K562 (cell line): ENCODE measurements at regions not wholly inside any gene's neighbourhood (a gene's known extent, or its start where the extent isn't known, plus 50 kb on each side); places are given as distances from the start of the nearest gene placed in this dataset.

Source experiments
- ATAC-seq: fragments of 200-7000 bp; cut with Tn5 transposase; 3 replicates; pipeline ENCODE4 v1.9.1; 2020; ENCODE audit warnings: moderate library complexity
- BruUV-seq: library from RNA; stranded (reverse); fragments of 400-500 nt; replicated peaks from 2 replicates; lab custom pipeline; 2021; lab: Mats Ljungman, UMichigan
- CTCF ChIA-PET: fragments of 300-600 bp; formaldehyde crosslinking; extraction: SDS; loops from one replicate; lab custom pipeline; 2021; ENCODE audit warnings: low intra/inter-chr PET ratio; lab: Yijun Ruan, JAX
- POLR2A ChIA-PET: fragments of 300-600, 350-650 bp; sonication (Branson Sonifier 250); formaldehyde crosslinking; extraction: SDS; loops from one replicate; lab custom pipeline; 2021; ENCODE audit warnings: antibody characterized with exemption, inconsistent platforms; lab: Yijun Ruan, JAX
- DNase-seq, 4 experiments: peaks; one replicate each; pipeline versions ENCODE4 v3.0.0 to v3.0.0-alpha.2; 2011 to 2018; ENCODE audit warnings: low spot score in 3 of 4, mixed read lengths in 3 of 4; ENCODE audit errors: extremely low read depth in 1 of 4
- FAIRE-seq: peaks from 2 replicates; lab custom pipeline; 2011; peaks lifted over from hg19 to GRCh38; lab: Jason Lieb, UNC
- H2AFZ ChIP-seq: 2 replicates; pipeline ENCODE4 v1.6.0; 2011; ENCODE audit warnings: low read depth, low read length, control low read depth, inconsistent platforms
- H3K27ac ChIP-seq: fragments of 200-600 bp; 3 replicates; pipeline ENCODE4 v1.8.0; 2011; ENCODE audit warnings: low read depth, mild to moderate bottlenecking, control low read depth, inconsistent platforms, low read length, moderate library complexity, mixed read lengths; ENCODE audit errors: extremely low read depth
- H3K27me3 ChIP-seq, 2 experiments: fragments of 300-600 bp in 1 of 2; 2 replicates in 1 of 2; 3 replicates in 1 of 2; pipeline versions ENCODE4 v1.6.0 to v1.8.0; 2011; ENCODE audit warnings: inconsistent platforms in 2 of 2, low read length in 2 of 2, mild to moderate bottlenecking in 1 of 2, mixed read lengths in 1 of 2, moderate library complexity in 1 of 2; ENCODE audit not compliant: control insufficient read depth in 2 of 2, insufficient read depth in 2 of 2
- H3K36me3 ChIP-seq: fragments of 300-600 bp; 3 replicates; pipeline ENCODE4 v1.8.0; 2011; ENCODE audit warnings: mild to moderate bottlenecking, low read length, inconsistent platforms; ENCODE audit not compliant: control insufficient read depth, insufficient read depth
- H3K4me1 ChIP-seq, 2 experiments: fragments of 200-600 bp in 1 of 2; replicated peaks in 1 of 2; 2 replicates in 1 of 2; 3 replicates in 1 of 2; pipeline versions ENCODE4 v1.5.1 to v1.8.0; 2011; ENCODE audit warnings: inconsistent platforms in 2 of 2, low read length in 2 of 2, mild to moderate bottlenecking in 1 of 2, mixed read lengths in 1 of 2, moderate library complexity in 1 of 2; ENCODE audit not compliant: control insufficient read depth in 2 of 2, insufficient read depth in 2 of 2
- H3K4me2 ChIP-seq: 2 replicates; pipeline ENCODE4 v1.6.1; 2011; ENCODE audit warnings: low read length, control low read depth, inconsistent platforms, mixed read lengths; ENCODE audit not compliant: insufficient read depth
- H3K4me3 ChIP-seq: fragments of 200-600 bp; sonication (generic), shearing (Covaris generic); 2 replicates; pipeline ENCODE4 v1.5.1; 2016; ENCODE audit warnings: control low read depth, inconsistent platforms
- H3K79me2 ChIP-seq: fragments of 200-600 bp; 3 replicates; pipeline ENCODE4 v1.8.0; 2011; ENCODE audit warnings: low read length, inconsistent platforms; ENCODE audit not compliant: control insufficient read depth, insufficient read depth
- H3K9ac ChIP-seq, 2 experiments: 2 replicates each; pipeline versions ENCODE4 v1.6.0 to v1.6.1; 2011; ENCODE audit warnings: low read depth in 2 of 2, low read length in 2 of 2, control low read depth in 1 of 2, inconsistent platforms in 1 of 2, mild to moderate bottlenecking in 1 of 2, mixed read lengths in 1 of 2; ENCODE audit not compliant: insufficient read depth in 1 of 2
- H3K9me1 ChIP-seq: one replicate; pipeline ENCODE4 v1.6.0; 2011; ENCODE audit warnings: inconsistent platforms, mild to moderate bottlenecking, low read length, moderate library complexity; ENCODE audit not compliant: control insufficient read depth, insufficient read depth
- H3K9me3 ChIP-seq: replicated peaks from 2 replicates; pipeline ENCODE4 v1.5.1; 2011; ENCODE audit warnings: low read depth, low read length, inconsistent platforms; ENCODE audit not compliant: control insufficient read depth, insufficient read depth
- H4K20me1 ChIP-seq: replicated peaks from 2 replicates; pipeline ENCODE4 v1.6.1; 2011; ENCODE audit warnings: low read length, inconsistent platforms, mixed read lengths; ENCODE audit not compliant: control insufficient read depth, insufficient read depth
- BRF1 ChIP-seq: IDR thresholded peaks from 3 replicates; pipeline ENCODE4 v1.6.1; 2011; ENCODE audit warnings: borderline replicate concordance, mild to moderate bottlenecking; ENCODE audit not compliant: insufficient read length; ENCODE audit errors: extremely low read depth
- CLOCK ChIP-seq: fragments of 250-450 bp; sonication (Bioruptor Pico); IDR thresholded peaks from 2 replicates; pipeline ENCODE4 v1.4.0; 2020; ENCODE audit warnings: mild to moderate bottlenecking, moderate library complexity, borderline replicate concordance
- FIP1L1 ChIP-seq: fragments of 200-400 bp; formaldehyde crosslinking; IDR thresholded peaks from 2 replicates; pipeline ENCODE4 v1.6.1; 2018; ENCODE audit warnings: mild to moderate bottlenecking, low read depth, low read length; ENCODE audit not compliant: poor library complexity, severe bottlenecking
- GTF2A2 ChIP-seq: IDR thresholded peaks from 2 replicates; pipeline ENCODE4 v1.6.1; 2016; ENCODE audit warnings: mild to moderate bottlenecking, missing genetic modification characterization, missing compliant biosample characterization
- KLF13 ChIP-seq: fragments of 450-650 bp; IDR thresholded peaks from 2 replicates; pipeline ENCODE4 v1.6.1; 2016; ENCODE audit warnings: missing genetic modification characterization, low read depth, mild to moderate bottlenecking, missing compliant biosample characterization, moderate library complexity, borderline replicate concordance
- MCM7 ChIP-seq, 2 experiments: fragments of 450-650 bp; IDR thresholded peaks; 2 replicates each; pipeline ENCODE4 v1.6.1; 2016 to 2018
- PPARD ChIP-seq: fragments of 250-450 bp; sonication (Bioruptor Pico); IDR thresholded peaks from 2 replicates; pipeline ENCODE4 v1.8.0; 2022; ENCODE audit warnings: inconsistent platforms, mild to moderate bottlenecking, moderate library complexity
- RBM25 ChIP-seq: fragments of 200-400 bp; formaldehyde crosslinking; IDR thresholded peaks from 2 replicates; pipeline ENCODE4 v1.6.1; 2018; ENCODE audit warnings: low read length, low read depth, moderate library complexity; ENCODE audit not compliant: severe bottlenecking
- ZBTB33 ChIP-seq: sonication (generic); formaldehyde crosslinking; IDR thresholded peaks from 2 replicates; pipeline ENCODE4 v1.8.1; 2023; ENCODE audit warnings: mild to moderate bottlenecking, missing genetic modification reagents
- ZNF408 ChIP-seq: fragments of 250-450 bp; sonication (Bioruptor Pico); IDR thresholded peaks from 2 replicates; pipeline ENCODE4 v1.4.0; 2020; ENCODE audit warnings: low read depth, mild to moderate bottlenecking, moderate library complexity
- whole genome bisulfite sequencing: fragments of 100-300 bp; shearing (Covaris generic); methylation state at CpG from one replicate; pipeline ENCODE4 v1.1.6; 2016; ENCODE audit warnings: low coverage, mixed read lengths; ENCODE audit not compliant: insufficient coverage; ENCODE audit errors: missing lambda C conversion rate; 5-methylcytosine and 5-hydroxymethylcytosine counted together
- in situ Hi-C: fragments of 300-500 bp; cut with MboI; formaldehyde crosslinking; loops from 4 replicates; pipeline ENCODE4 v1.15.0; 2018; ENCODE audit warnings: inconsistent platforms, mixed read lengths
- intact Hi-C: fragments of 100-400 bp; cut with micrococcal nuclease; formaldehyde crosslinking; loops from 2 replicates; pipeline ENCODE4 v1.14.2; 2022

GRCh38 chrX:13219991-13220764 is 99.7 kb downstream of the ATXN3L start:
- no peaks in the 10 kb centered on the region for H3K36me3 ChIP-seq
- CTCF ChIA-PET, result interaction anchor here (0.6 kb wide), 1 partner anchor 245 kb away, joined by 4 read pairs; no protein-coding TSS in a partner anchor

GRCh38 chrX:13218758-13219157 is 101.1 kb downstream of the ATXN3L start:
- intact Hi-C loops (no loop called here), in situ Hi-C loops (no loop called here)
- no peaks in the 10 kb centered on the region for H4K20me1 ChIP-seq
- no peaks in the 10 kb centered on the region for H3K79me2 ChIP-seq
- FAIRE-seq (no peak), ATAC-seq (no peak), DNase-seq (no peak)
- no peak overlapping the region for H2AFZ ChIP-seq
- ChIA-PET POLR2A (no interaction called here), CTCF (no interaction called here)
- no peaks in the 10 kb centered on the region for H3K9me3 ChIP-seq
- H3K4me3 ChIP-seq, result no peak overlapping the region
- H3K27me3 ChIP-seq, result no peaks in the 10 kb centered on the region
- no peaks in the 10 kb centered on the region for H3K9me1 ChIP-seq
- H3K36me3 ChIP-seq, result no peaks in the 10 kb centered on the region
- H3K4me2 ChIP-seq, result no peak overlapping the region
- no peak overlapping the region for H3K27ac ChIP-seq
- H3K9ac ChIP-seq, result no peak overlapping the region
- WGBS, result 49% methylated on average over 3 of the region's 3 CpGs
- H3K4me1 ChIP-seq, result no peaks in the 10 kb centered on the region; a peak in 1 of 5 replicates
- BruUV-seq, result no TSS peak
- TF ChIP-seq RBM25 (no peak), GTF2A2 (no peak), CLOCK (no peak), FIP1L1 (no peak), BRF1 (no peak), PPARD (CRISPR knock-in tag) (no peak), ZBTB33 (CRISPR knock-in tag) (no peak), MCM7 (IDR thresholded peaks at IDR 0.05) (no peak)

More at GRCh38 chrX:13219991-13220764, 99.7 kb downstream of the ATXN3L start:
- Histone ChIP-seq H3K9ac (no peak overlapping the region), H4K20me1 (no peaks in the 10 kb centered on the region), H3K4me1 (no peaks in the 10 kb centered on the region; a peak in 1 of 5 replicates), H3K9me1 (no peaks in the 10 kb centered on the region), H3K9me3 (no peaks in the 10 kb centered on the region), H3K27ac (no peak overlapping the region), H3K79me2 (no peaks in the 10 kb centered on the region), H3K4me3 (no peak overlapping the region), H3K4me2 (no peak overlapping the region), H3K27me3 (no peaks in the 10 kb centered on the region), H2AFZ (no peak overlapping the region)
- intact Hi-C loops, result no loop called here
- in situ Hi-C loops, result no loop called here
- POLR2A ChIA-PET, result no interaction called here
- TF ChIP-seq KLF13 (tag) (no peak), ZNF408 (CRISPR knock-in tag) (no peak)
- DNase-seq, result no peak
- BruUV-seq, result no TSS peak
- ATAC-seq, result no peak
- no peak for FAIRE-seq
- WGBS, result 37% methylated on average over 2 of the region's 2 CpGs
